ENCODE measurements at regions not wholly inside any gene's neighbourhood (a gene's known extent, or its start where the extent isn't known, plus 50 kb on each side); places are given as distances from the start of the nearest gene placed in this dataset.

DNA sequence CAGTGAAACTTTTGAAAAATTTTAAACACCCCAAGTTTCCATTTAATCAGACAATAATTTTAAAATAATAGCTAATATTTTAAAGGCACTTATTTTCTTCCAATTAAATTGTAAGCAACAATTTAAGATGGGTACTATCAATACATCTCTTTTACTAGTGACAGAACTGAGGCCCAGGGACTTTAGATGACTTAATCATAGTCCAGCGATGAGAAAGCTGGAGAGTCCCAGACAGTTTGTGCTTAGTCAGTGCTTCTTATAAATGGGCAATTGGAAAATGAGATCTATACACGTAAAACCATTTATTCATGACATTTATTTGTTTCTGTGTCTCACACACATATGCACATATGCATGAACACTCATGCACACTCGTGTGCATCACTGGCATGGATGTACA is 2063.5 kb downstream of the PCDH9 start:
- DNase-seq (ENCODE audit: low spot score) (no peak), ATAC-seq (ENCODE audit: insufficient number of reproducible peaks, low FRiP score, low read depth) (no peak)
- TF ChIP-seq, protein P1, sequence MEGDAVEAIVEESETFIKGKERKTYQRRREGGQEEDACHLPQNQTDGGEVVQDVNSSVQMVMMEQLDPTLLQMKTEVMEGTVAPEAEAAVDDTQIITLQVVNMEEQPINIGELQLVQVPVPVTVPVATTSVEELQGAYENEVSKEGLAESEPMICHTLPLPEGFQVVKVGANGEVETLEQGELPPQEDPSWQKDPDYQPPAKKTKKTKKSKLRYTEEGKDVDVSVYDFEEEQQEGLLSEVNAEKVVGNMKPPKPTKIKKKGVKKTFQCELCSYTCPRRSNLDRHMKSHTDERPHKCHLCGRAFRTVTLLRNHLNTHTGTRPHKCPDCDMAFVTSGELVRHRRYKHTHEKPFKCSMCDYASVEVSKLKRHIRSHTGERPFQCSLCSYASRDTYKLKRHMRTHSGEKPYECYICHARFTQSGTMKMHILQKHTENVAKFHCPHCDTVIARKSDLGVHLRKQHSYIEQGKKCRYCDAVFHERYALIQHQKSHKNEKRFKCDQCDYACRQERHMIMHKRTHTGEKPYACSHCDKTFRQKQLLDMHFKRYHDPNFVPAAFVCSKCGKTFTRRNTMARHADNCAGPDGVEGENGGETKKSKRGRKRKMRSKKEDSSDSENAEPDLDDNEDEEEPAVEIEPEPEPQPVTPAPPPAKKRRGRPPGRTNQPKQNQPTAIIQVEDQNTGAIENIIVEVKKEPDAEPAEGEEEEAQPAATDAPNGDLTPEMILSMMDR (IDR thresholded peaks at IDR 0.05) = no peak
- Histone ChIP-seq H3K27me3 (replicated peaks; ENCODE audit: insufficient read depth) (no peaks in the 10 kb centered on the region), H3K4me1 (ENCODE audit: control insufficient read depth in 1 of 2, low read depth in 2 of 2) (no peaks in the 10 kb centered on the region), H3K4me3 (no peak overlapping the region), H3K27ac (no peak overlapping the region), H3K9me3 (no peaks in the 10 kb centered on the region), H3K36me3 (no peaks in the 10 kb centered on the region)

DNA sequence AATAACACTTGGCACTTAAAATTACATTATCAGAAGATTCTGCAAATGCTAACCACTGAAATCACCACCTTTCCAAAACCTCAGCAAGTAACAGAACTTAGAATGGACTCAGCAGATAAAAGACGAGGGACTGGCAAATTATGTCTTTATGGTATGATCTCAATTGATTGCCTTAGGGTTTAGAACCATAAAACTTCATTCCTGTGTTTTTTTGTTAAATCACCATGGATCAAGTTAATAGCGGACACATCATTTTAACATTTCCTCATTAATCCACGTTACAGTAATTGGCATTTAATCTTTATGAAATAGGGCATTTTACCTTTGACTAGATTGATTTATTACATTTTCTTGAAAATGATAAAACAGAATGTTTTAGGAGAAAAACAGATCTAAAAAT is 2070.3 kb downstream of the PCDH9 start:
- H3K4me1 ChIP-seq (ENCODE audit: control insufficient read depth in 1 of 2, low read depth in 2 of 2) = no peaks in the 10 kb centered on the region
- H3K4me3 ChIP-seq = no peak overlapping the region
- DNase-seq (ENCODE audit: low spot score) (no peak), ATAC-seq (ENCODE audit: insufficient number of reproducible peaks, low FRiP score, low read depth) (no peak)
- TF ChIP-seq, protein P1 (IDR thresholded peaks at IDR 0.05) = no peak
- H3K27me3 ChIP-seq (replicated peaks; ENCODE audit: insufficient read depth) = no peaks in the 10 kb centered on the region
- H3K27ac ChIP-seq = no peak overlapping the region
- no peaks in the 10 kb centered on the region for H3K36me3 ChIP-seq
- H3K9me3 ChIP-seq = no peaks in the 10 kb centered on the region

DNA sequence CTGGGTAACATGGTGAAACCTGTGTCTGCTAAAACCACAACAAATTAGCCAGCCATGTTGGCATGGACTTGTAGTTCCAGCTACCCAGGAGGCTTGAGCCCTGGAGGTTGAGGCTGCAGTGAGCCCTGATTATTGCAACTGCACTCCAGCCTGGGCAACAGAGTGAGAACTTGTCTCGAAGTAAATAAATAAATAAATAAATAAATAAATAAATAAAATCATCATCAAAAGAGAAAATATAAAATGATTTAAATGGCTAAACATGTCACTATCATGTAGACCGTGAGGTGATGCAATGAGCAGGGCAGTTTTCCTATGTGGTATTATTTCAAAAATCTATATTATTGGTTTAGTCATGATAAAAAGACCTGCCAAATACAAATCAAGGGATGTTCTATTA is 2074.3 kb downstream of the PCDH9 start:
- H3K27ac ChIP-seq = no peak overlapping the region
- H3K4me1 ChIP-seq (ENCODE audit: control insufficient read depth in 1 of 2, low read depth in 2 of 2) = no peaks in the 10 kb centered on the region
- DNase-seq (ENCODE audit: low spot score) (no peak), ATAC-seq (ENCODE audit: insufficient number of reproducible peaks, low FRiP score, low read depth) (no peak)
- no peaks in the 10 kb centered on the region for H3K9me3 ChIP-seq
- no peak overlapping the region for H3K4me3 ChIP-seq
- TF ChIP-seq, protein P1 (IDR thresholded peaks at IDR 0.05) = no peak
- H3K36me3 ChIP-seq = no peaks in the 10 kb centered on the region
- no peaks in the 10 kb centered on the region for H3K27me3 ChIP-seq (replicated peaks; ENCODE audit: insufficient read depth)

DNA sequence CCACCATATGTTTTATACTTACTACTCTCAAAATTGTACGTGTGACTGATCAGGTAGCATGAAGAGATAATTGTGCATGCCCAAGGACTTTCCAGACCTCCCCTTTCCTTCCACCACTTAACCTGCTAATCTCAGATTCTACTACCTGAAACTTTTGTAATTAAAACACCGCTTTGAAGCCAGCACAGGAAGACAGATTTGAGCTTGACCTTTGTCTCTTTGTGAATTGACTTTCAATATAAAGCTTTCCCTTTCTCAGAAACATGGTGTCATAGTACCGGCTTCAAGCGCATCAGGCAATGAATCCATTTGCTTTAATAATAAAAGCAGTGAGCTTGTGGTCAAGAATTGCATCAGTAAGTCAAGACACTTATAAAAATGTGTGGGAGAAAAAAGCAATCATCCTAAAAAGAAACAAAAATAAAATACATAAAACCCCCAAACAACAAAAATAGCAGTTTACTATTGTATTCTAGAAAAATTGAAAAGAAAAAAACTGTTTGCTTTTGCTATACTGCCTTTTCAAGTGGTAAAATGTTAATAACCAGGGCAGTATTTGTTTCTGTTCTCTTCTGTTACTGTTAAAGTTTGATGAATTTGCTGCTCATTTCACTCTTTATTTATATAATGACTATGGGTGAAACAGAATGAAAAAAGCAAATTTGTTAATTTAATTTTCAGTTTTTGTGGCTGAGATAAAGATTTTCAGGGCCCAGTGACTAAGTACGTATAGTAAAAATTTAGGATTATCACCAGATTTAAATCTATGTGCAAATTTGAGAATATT is 2075.3 kb downstream of the PCDH9 start:
- Histone ChIP-seq H3K4me1 (ENCODE audit: control insufficient read depth in 1 of 2, low read depth in 2 of 2) (no peaks in the 10 kb centered on the region), H3K4me3 (no peak overlapping the region), H3K27me3 (replicated peaks; ENCODE audit: insufficient read depth) (no peaks in the 10 kb centered on the region), H3K9me3 (no peaks in the 10 kb centered on the region), H3K27ac (no peak overlapping the region), H3K36me3 (no peaks in the 10 kb centered on the region)
- TF ChIP-seq, protein P1 (IDR thresholded peaks at IDR 0.05) = no peak
- ATAC-seq (ENCODE audit: insufficient number of reproducible peaks, low FRiP score, low read depth) (no peak), DNase-seq (ENCODE audit: low spot score) (no peak)

DNA sequence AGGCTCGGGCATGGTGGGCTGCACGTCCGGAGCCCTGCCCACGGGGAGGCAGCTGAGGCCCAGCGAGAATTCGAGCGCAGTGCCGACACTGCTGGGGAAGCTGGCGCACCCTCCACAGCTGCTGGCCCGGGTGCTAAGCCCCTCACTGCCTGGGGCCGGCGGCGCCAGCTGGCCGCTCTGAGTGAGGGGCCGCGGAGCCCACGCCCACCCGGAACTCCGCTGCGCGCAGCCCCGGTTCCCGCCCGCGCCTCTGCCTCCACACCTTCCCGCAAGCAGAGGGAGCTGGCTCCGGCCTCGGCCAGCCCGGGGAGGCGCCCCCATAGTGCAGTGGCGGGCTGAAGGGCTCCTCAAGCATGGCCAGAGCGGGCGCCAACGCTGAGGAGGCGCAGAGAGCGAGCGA is 2080.4 kb downstream of the PCDH9 start:
- Histone ChIP-seq H3K9me3 (no peaks in the 10 kb centered on the region), H3K4me1 (ENCODE audit: control insufficient read depth in 1 of 2, low read depth in 2 of 2) (no peaks in the 10 kb centered on the region), H3K36me3 (no peaks in the 10 kb centered on the region), H3K27ac (no peak overlapping the region), H3K4me3 (no peak overlapping the region), H3K27me3 (replicated peaks; ENCODE audit: insufficient read depth) (no peaks in the 10 kb centered on the region)
- TF ChIP-seq, protein P1 (IDR thresholded peaks at IDR 0.05) = no peak
- DNase-seq (ENCODE audit: low spot score) = no peak
- no peak for ATAC-seq (ENCODE audit: insufficient number of reproducible peaks, low FRiP score, low read depth)
